A549 (cell line): ENCODE measurements at regions not wholly inside any gene's neighbourhood (a gene's known extent, or its start where the extent isn't known, plus 50 kb on each side); places are given as distances from the start of the nearest gene placed in this dataset.

Experiments used
- EP300 ChIP-seq, 2 experiments: fragments of >200 bp; sonication (Bioruptor Twin); formaldehyde crosslinking; IDR thresholded peaks; 2 replicates in 1 of 2; 3 replicates in 1 of 2; pipeline ENCODE4 v1.6.1; 2016 to 2017
- JUN ChIP-seq, 2 experiments: fragments of >200 bp; sonication (Bioruptor Twin); formaldehyde crosslinking; IDR thresholded peaks; 2 replicates in 1 of 2; 3 replicates in 1 of 2; pipeline ENCODE4 v1.6.1; 2016 to 2017
- MYC ChIP-seq: IDR thresholded peaks from 2 replicates; pipeline ENCODE4 v1.6.1; 2012; ENCODE audit warnings: mild to moderate bottlenecking, inconsistent platforms, low read length, improper control_type of control experiment, borderline replicate concordance
- NPAS2 ChIP-seq: fragments of 250-450 bp; sonication (Bioruptor Pico); IDR thresholded peaks from 2 replicates; pipeline ENCODE4 v1.8.0; 2022; ENCODE audit warnings: mild to moderate bottlenecking, moderate library complexity, borderline replicate concordance
- POLR2A ChIP-seq: IDR thresholded peaks from 2 replicates; pipeline ENCODE4 v1.6.1; 2012; ENCODE audit warnings: mild to moderate bottlenecking, low read length
- RCOR1 ChIP-seq: fragments of 150-350 bp; IDR thresholded peaks from 2 replicates; pipeline ENCODE4 v1.6.1; 2014; ENCODE audit warnings: antibody characterized with exemption, low read length, low read depth
- SMC3 ChIP-seq: fragments of >200 bp; sonication (Bioruptor Twin); formaldehyde crosslinking; IDR thresholded peaks from 3 replicates; pipeline ENCODE4 v1.6.1; 2018; ENCODE audit warnings: inconsistent platforms
- ZFP36 ChIP-seq: fragments of 450-650 bp; IDR thresholded peaks from 2 replicates; pipeline ENCODE4 v1.6.1; 2014; ENCODE audit warnings: borderline replicate concordance; ENCODE audit not compliant: partially characterized antibody
- TF ChIP-seq, protein P1 (sequence below): fragments of >200 bp; sonication (Bioruptor Twin); formaldehyde crosslinking; IDR thresholded peaks from 3 replicates; pipeline ENCODE4 v1.5.1; 2016
- TF ChIP-seq, protein P2 (sequence below): fragments of 200-600 bp; sonication (generic); IDR thresholded peaks from 2 replicates; pipeline ENCODE4 v1.6.1; 2016; ENCODE audit warnings: antibody characterized with exemption, mild to moderate bottlenecking, moderate library complexity

DNA sequence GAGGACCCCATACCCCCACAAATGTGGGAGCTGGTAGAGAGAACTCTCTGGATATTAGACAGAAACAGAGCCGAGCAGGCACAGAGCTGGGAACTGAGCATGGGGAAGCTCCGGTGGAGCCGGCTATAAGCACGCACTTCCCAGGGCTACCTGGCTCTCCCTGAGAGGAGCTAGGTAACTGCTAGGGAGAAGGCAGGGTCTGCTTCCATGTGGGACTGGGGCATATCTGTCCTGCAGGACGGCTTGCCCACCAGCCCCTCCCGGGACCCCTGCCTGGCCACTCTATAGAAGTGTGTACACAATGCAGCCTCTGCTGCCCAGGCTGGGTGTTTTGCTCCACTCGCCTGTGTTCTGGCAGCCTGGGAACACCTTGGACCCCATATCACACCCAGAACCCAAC lies 1537.0 kb upstream of the CDH9 start:
- TF ChIP-seq, protein P1, sequence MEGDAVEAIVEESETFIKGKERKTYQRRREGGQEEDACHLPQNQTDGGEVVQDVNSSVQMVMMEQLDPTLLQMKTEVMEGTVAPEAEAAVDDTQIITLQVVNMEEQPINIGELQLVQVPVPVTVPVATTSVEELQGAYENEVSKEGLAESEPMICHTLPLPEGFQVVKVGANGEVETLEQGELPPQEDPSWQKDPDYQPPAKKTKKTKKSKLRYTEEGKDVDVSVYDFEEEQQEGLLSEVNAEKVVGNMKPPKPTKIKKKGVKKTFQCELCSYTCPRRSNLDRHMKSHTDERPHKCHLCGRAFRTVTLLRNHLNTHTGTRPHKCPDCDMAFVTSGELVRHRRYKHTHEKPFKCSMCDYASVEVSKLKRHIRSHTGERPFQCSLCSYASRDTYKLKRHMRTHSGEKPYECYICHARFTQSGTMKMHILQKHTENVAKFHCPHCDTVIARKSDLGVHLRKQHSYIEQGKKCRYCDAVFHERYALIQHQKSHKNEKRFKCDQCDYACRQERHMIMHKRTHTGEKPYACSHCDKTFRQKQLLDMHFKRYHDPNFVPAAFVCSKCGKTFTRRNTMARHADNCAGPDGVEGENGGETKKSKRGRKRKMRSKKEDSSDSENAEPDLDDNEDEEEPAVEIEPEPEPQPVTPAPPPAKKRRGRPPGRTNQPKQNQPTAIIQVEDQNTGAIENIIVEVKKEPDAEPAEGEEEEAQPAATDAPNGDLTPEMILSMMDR = no peak
- no peak for TF ChIP-seq RCOR1
- TF ChIP-seq POLR2A = no peak
- no peak for TF ChIP-seq SMC3
- TF ChIP-seq NPAS2 (CRISPR knock-in tag) = no peak
- no peak for TF ChIP-seq EP300 (IDR thresholded peaks at IDR 0.05)
- TF ChIP-seq MYC = no peak
- TF ChIP-seq ZFP36 = no peak
- TF ChIP-seq, protein P2, sequence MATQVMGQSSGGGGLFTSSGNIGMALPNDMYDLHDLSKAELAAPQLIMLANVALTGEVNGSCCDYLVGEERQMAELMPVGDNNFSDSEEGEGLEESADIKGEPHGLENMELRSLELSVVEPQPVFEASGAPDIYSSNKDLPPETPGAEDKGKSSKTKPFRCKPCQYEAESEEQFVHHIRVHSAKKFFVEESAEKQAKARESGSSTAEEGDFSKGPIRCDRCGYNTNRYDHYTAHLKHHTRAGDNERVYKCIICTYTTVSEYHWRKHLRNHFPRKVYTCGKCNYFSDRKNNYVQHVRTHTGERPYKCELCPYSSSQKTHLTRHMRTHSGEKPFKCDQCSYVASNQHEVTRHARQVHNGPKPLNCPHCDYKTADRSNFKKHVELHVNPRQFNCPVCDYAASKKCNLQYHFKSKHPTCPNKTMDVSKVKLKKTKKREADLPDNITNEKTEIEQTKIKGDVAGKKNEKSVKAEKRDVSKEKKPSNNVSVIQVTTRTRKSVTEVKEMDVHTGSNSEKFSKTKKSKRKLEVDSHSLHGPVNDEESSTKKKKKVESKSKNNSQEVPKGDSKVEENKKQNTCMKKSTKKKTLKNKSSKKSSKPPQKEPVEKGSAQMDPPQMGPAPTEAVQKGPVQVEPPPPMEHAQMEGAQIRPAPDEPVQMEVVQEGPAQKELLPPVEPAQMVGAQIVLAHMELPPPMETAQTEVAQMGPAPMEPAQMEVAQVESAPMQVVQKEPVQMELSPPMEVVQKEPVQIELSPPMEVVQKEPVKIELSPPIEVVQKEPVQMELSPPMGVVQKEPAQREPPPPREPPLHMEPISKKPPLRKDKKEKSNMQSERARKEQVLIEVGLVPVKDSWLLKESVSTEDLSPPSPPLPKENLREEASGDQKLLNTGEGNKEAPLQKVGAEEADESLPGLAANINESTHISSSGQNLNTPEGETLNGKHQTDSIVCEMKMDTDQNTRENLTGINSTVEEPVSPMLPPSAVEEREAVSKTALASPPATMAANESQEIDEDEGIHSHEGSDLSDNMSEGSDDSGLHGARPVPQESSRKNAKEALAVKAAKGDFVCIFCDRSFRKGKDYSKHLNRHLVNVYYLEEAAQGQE = no peak
- TF ChIP-seq JUN (IDR thresholded peaks at IDR 0.05) = no peak
